NCI-H128 (cell line): ENCODE measurements at regions not wholly inside any gene's neighbourhood (a gene's known extent, or its start where the extent isn't known, plus 50 kb on each side); places are given as distances from the start of the nearest gene placed in this dataset.
"Not testable (repeated sequence)": the region's sequence is repeated elsewhere in the genome, so short reads cannot be mapped to it uniquely, and the experiment has no call there.

ENCODE experiments used
- DNase-seq: peaks from one replicate; lab custom pipeline; 2025; ENCODE audit not compliant: unreplicated experiment; lab: John Stamatoyannopoulos, UW

DNA sequence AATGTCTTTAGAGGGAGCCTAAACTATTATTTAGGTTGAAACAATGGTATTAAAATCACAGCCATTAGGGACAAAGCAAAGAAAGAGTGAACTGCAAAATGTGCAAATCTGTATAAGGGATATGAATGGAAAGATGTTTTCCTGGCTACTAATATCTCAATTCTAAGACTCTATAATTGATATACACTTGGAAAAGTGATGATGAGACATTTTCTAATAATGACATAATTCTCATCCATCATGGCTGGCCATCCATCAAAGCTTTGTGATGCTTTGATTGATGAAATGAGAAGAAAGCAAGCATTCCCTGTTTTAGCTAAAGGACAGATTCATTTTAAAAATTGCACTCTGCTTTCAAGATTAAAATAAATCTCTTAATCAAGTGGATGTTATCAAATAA, 965.5 kb upstream of the IGFBP7 start:
- DNase-seq, result no peak

DNA sequence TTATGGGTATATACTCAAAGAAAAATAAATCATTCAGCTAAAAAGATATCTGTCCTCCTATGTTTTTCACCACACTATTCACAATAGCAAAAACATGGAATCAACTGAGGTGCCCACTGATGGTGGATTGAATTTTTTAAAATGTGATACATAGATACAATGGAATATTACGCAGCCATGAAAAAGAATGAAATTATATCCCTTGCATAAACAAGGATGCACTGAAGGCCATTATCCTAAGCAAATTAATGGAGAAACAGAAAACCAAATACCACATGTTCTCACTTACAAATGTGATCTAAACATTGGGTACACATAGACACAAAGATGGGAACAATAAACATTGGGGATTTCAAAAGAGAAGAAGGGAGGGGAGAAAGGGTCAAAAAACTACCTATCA, 964.2 kb upstream of the IGFBP7 start:
- no peak for DNase-seq

- DNase-seq, result no peak
Measured at GRCh38 chr4:58070726-58071125, 960.5 kb upstream of the IGFBP7 start.

- DNase-seq, result no peak
Measured at GRCh38 chr4:58064653-58065052, 954.5 kb upstream of the IGFBP7 start.

- DNase-seq, result no peak
Measured at GRCh38 chr4:58063404-58064160, 953.4 kb upstream of the IGFBP7 start.

GRCh38 chr4:58061967-58062366, 951.8 kb upstream of the IGFBP7 start:
- DNase-seq, result no peak

DNA sequence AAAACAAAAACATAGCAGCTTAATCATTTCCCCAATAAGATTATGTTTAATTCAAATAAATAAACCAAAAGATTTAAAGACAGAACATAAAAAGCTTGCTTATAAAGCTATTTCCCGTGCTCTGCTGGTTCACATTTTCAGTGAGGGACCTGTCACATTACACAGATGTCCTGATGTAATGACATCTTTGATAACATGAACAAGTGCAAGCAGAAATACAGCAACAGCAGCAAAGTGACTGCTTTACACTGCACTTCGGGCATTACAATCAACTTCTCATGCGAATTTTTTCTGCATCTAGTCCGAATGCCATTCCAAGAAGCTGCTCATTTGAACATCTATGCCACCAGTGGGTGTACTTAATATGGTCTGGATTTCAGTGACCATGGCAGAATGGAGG, 940.3 kb upstream of the IGFBP7 start:
- DNase-seq, result no peak

DNA sequence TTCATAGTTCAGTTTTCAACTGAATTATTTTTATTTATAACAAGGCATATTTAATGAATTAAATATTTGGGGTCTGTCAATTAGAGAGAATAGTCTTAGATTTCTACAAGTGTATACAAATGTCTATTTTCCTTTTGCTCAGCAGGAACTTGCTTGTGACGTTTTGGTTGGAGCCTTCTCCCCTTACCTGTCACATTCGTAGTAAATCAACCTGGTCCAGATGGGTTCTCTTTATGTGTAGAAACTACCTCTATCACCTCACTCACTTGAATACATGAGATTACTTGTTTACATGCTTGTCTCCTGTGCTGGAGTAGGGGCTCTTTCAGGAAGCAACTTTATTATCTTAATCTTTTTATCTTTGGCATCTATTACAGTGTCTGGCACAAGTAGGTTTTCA, 938.3 kb upstream of the IGFBP7 start:
- DNase-seq, result no peak

GRCh38 chr4:58042176-58042575, 932.0 kb upstream of the IGFBP7 start:
- DNase-seq, result no peak

- DNase-seq, result no peak
Measured at GRCh38 chr4:57993944-57994343, 883.8 kb upstream of the IGFBP7 start.

GRCh38 chr4:57989430-57989829, 879.2 kb upstream of the IGFBP7 start:
- no peak for DNase-seq

GRCh38 chr4:57985161-57985560, 875.0 kb upstream of the IGFBP7 start:
- no peak for DNase-seq

DNA sequence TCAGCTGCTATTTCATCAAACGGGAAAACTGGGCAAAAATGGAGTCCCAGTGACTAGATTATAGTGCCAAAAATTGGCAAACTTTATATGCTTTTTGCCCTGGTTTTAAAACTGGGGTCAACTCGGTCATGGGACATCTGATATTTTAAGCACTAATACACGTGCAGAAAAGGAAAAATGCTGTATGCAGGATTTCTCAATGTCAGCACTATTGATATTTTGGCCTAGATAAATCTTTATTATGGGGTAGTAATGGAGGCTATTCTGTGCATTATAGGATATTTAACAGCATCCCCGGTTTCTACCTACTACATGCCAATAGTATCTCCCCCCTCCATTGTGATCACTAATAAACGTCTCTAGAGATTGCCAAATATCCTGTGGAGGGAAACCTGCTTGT, 870.9 kb upstream of the IGFBP7 start:
- no peak for DNase-seq

- DNase-seq, result no peak
Measured at GRCh38 chr4:57974821-57975220, 864.6 kb upstream of the IGFBP7 start.

- DNase-seq, result no peak
Measured at GRCh38 chr4:57973819-57974218, 863.6 kb upstream of the IGFBP7 start.

DNA sequence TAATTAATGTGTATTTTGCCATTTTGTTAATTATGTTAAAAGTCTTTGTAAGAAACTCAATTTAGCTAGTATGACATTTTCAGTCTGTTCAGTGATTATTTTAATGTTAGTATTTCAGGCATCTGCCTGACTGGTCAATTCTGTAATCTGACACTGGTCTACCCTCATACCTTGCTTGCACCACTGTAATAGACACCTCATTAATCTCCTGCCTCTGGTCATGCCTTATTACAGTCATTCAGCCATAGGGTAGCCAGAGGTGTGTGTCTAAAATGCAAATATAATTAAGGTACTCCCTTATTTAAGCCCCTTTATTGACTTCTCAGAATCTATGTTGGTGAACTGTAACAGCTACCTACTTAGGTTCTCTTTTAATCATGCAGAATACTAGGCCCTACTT, 861.1 kb upstream of the IGFBP7 start:
- no peak for DNase-seq

- DNase-seq, result no peak
Measured at GRCh38 chr4:57966987-57967760, 857.0 kb upstream of the IGFBP7 start.

DNA sequence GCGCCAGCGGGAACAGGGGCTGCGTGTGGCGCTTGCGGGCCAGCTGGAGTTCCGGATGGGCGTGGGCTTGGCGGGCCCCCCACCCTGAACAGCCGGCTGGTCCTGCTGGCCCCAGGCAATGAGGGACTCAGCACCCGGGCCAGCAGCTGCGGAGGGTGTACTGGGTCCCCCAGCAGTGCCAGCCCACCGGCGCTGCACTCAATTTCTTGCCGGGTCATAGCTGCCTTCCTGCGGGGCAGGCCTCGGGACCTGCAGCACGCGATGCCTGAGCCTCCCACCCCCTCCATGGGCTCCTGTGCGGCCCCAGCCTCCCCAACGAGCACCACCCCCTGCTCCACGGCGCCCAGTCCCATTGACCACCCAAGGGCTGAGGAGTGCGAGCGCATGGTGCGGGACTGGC, 855.2 kb upstream of the IGFBP7 start:
- DNase-seq, result not testable (repeated sequence)

DNA sequence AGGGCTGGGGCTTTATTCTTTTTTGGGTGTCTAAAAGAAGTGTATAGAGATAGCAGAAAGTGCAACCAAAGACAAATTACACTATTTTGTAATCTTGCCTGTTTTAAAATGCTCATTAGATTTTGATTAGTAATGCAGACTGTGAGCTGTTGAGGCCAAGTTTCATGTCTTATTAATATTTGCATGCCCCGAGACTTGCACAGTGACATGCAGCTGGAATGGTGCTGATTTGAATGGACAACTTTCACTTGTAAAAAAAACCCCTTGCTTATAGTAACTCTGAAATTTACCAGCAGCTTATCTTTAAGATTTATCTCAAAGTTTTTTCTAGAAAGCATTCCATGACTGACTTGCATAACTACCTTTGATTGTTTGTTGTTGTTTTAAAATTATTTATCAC, 835.1 kb upstream of the IGFBP7 start:
- no peak for DNase-seq

- no peak for DNase-seq
Measured at GRCh38 chr4:57943682-57944081, 833.5 kb upstream of the IGFBP7 start.

DNA sequence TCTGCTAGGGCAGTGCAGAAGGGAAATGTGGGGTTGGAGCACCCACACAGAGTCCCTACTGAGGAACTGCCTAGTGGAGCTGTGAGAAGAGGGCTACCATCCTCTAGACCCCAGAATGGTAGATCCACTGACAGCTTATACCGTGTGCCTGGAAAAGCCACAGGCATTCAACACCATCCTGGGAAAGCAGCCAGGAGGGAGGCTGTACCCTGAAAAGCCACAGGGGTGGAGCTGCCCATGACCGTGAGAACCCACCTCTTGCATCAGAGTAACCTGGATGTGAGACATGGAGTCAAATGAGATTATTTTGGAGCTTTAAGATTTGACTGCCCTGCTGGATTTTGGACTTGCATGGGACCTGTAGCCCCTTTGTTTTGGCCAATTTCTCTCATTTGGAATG, 827.1 kb upstream of the IGFBP7 start:
- not testable (repeated sequence) for DNase-seq

GRCh38 chr4:57926311-57926710, 816.1 kb upstream of the IGFBP7 start:
- no peak for DNase-seq

DNA sequence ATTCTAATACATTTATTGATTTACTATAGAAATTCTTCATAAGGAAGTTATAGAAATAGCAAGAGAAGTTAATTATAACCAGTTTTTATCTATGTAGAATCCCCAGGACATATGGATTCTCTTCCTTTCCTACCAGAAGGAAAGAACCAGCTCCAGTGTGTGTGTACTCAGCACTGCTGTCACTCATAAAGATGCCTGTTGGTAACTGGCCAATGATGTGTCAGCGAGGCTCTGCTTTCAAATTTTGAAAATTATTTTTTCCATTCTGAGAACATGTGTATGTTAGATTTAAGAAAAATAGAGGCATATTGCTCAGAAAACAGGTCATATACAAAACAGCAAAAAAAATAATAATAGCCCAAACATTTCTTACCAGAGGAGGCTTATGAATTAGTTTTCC, 814.8 kb upstream of the IGFBP7 start:
- DNase-seq, result no peak
